Upper lobe of left lung (tissue), 6 donors: ENCODE measurements at regions not wholly inside any gene's neighbourhood (a gene's known extent, or its start where the extent isn't known, plus 50 kb on each side); places are given as distances from the start of the nearest gene placed in this dataset.

ENCODE experiments used
- ATAC-seq, 2 donors: fragments of 200-7000 bp; cut with Tn5 transposase; one replicate each; pipeline ENCODE4 v1.9.1; 2022; ENCODE audit warnings: mild to moderate bottlenecking in 2 of 2, moderate library complexity in 2 of 2; ENCODE audit not compliant: low FRiP score in 2 of 2
- DNase-seq, 2 donors: peaks; one replicate each; pipeline ENCODE4 v3.0.0-alpha.2; 2019 to 2020
- H3K27ac ChIP-seq, 4 donors: fragments of 200-600 bp; sonication (generic); one replicate each; pipeline ENCODE4 v1.5.1; 2016 to 2019
- H3K27me3 ChIP-seq, 4 donors: fragments of 200-600 bp; sonication (generic); one replicate each; pipeline ENCODE4 v1.5.1; 2017 to 2019
- H3K36me3 ChIP-seq, 4 donors: fragments of 200-600 bp; sonication (generic); one replicate each; pipeline ENCODE4 v1.5.1; 2016 to 2019
- H3K4me1 ChIP-seq, 4 donors: fragments of 200-600 bp; sonication (generic); one replicate each; pipeline ENCODE4 v1.5.1; 2018 to 2019
- H3K4me3 ChIP-seq, 4 donors: fragments of 200-600 bp; sonication (generic); one replicate each; pipeline ENCODE4 v1.5.1; 2017 to 2019; ENCODE audit warnings: mild to moderate bottlenecking in 2 of 4, moderate library complexity in 1 of 4
- H3K9me3 ChIP-seq, 4 donors: fragments of 200-600 bp; sonication (generic); one replicate each; pipeline ENCODE4 v1.5.1; 2018 to 2019
- CTCF ChIP-seq, 6 experiments: fragments of 450-650 bp in 4 of 6; fragments of 200-600 bp in 2 of 6; sonication (generic) in 2 of 6; IDR thresholded peaks; one replicate each; pipeline ENCODE4 v1.5.1; 2016 to 2019; ENCODE audit warnings: antibody characterized with exemption in 6 of 6
- EP300 ChIP-seq, 4 donors: sonication (generic); formaldehyde crosslinking; IDR thresholded peaks; one replicate each; pipeline ENCODE4 v1.5.1; 2017; ENCODE audit warnings: antibody characterized with exemption in 4 of 4, control low read depth in 2 of 4
- POLR2A ChIP-seq, 4 donors: fragments of 450-650 bp; IDR thresholded peaks; one replicate each; pipeline ENCODE4 v1.5.1; 2016 to 2017; ENCODE audit warnings: antibody characterized with exemption in 4 of 4, mild to moderate bottlenecking in 2 of 4
- POLR2AphosphoS5 ChIP-seq, 2 donors: sonication (generic); formaldehyde crosslinking; IDR thresholded peaks; one replicate each; pipeline ENCODE4 v1.5.1; 2017; ENCODE audit warnings: antibody characterized with exemption in 2 of 2
- WGBS, 2 donors: methylation state at CpG; one replicate each; pipeline ENCODE4 v1.1.5; 2017 to 2018; 5-methylcytosine and 5-hydroxymethylcytosine counted together
- donor health status: DM: no; HTN: no; CAD: no; lungs with moderate emphysema.
- donor health status: DM: no; HTN: yes; CAD: no; lungs with severe emphysema.

GRCh38 chrX:130516123-130516522, 114.3 kb downstream of the RBMX2 start:
- Histone ChIP-seq H3K4me3 (no peak overlapping the region), H3K27ac (no peak overlapping the region), H3K36me3 (no peaks in the 10 kb centered on the region), H3K27me3 (no peaks in the 10 kb centered on the region), H3K9me3 (no peaks in the 10 kb centered on the region), H3K4me1 (no peaks in the 10 kb centered on the region)
- TF ChIP-seq POLR2AphosphoS5 (IDR thresholded peaks at IDR 0.05) = no peak
- no peak for TF ChIP-seq POLR2A (IDR thresholded peaks at IDR 0.05)
- no peak for TF ChIP-seq EP300 (IDR thresholded peaks at IDR 0.05)
- TF ChIP-seq CTCF (IDR thresholded peaks at IDR 0.05) = no peak
- ATAC-seq (no peak), DNase-seq (no peak)
- 83 to 84% methylated on average over 1 of the region's 1 CpG for WGBS, 2 donors

DNA sequence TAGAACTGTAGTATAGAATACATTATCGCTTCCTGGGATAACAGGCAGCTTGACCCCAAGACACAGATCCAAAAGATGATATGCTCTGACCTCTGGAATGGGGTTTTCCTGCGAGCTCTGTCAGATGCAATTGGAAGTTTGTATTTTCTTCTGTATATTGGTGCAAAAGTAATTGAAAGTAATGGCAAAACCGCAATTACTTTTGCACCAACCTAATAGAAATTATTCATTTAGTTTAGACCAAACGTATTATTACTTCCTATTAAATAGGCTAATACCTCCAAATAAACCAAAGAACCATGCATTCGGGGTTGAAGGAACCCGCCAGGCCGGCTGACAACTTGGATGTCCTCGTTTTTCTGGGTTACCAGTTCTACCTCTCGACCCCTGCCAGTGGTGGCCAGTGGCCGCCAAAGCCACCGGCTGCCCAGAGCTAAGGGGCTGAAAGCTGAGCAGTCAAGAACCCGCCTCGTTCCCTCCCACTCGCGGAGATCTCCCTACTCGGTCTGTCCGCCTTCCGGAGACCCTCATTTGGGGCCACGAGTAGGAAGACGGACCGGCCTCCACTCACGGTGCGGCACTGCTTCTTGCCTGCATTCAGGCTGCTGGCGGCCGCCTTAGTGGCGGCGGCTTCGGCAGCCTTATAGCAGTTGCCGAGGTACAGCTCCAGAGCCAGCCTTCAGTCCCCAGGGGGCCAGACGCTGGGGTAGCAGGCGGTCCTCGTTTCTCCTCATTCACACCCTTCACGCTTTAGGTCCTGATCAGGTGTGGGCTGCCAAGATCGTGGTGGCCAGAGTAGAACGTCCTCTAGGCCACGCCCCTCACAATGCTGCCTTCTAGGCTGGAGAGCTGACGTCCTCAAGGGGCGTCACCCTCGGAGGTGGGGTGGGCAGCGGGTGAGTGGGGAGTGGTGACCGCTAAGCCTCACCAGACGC, 121.9 kb downstream of the RBMX2 start:
- ATAC-seq (peak; percentile 49 to 76), DNase-seq (peak in 1 of 2 donors; percentile 50)
- WGBS, 2 donors = 31 to 42% methylated on average over 18 to 42 of the region's 42 CpGs
- Histone ChIP-seq H3K9me3 (no peaks in the 10 kb centered on the region), H3K4me1 (no peaks in the 10 kb centered on the region), H3K27ac (no peak overlapping the region), H3K27me3 (no peaks in the 10 kb centered on the region), H3K36me3 (no peaks in the 10 kb centered on the region), H3K4me3 (peak overlapping the region in 3 of 4 donors; percentile 9 to 36 (median 29))
- TF ChIP-seq POLR2A (IDR thresholded peaks at IDR 0.05) (no peak), EP300 (IDR thresholded peaks at IDR 0.05) (no peak), POLR2AphosphoS5 (IDR thresholded peaks at IDR 0.05) (no peak)

DNA sequence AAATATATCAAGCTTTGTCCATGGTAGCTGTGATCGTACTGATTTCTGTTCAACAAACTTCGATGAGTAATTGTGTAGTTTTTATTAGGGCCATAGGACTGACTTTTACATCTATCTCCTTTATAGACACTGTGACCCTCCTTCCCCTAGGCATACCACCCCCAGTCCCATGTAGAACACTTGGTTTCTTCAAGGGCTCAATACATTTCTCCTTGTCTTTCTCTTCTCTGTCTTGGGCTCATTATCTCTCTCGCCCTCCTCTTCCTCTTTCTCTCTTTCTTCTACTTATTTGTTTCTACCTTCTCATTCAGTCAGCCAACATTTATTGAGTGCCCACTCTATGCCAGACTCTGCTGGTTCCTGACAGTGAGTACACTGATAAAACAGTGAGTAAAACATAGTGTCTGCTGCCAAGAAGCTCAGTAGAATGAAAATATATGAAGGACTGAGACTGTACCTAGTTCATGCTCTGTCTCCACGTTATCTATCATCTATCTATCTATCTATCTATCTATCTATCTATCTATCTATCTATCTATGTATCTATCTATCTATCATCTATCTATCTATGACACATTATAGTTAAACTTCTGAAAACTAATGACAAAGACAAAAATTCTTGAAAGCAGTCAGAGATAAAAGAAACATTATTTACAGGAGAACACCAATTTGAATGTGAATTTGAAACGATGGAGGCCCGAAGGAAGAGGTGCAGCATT, 122.8 kb downstream of the RBMX2 start:
- H3K4me3 ChIP-seq = no peak overlapping the region
- TF ChIP-seq EP300 (IDR thresholded peaks at IDR 0.05) (no peak), POLR2AphosphoS5 (IDR thresholded peaks at IDR 0.05) (no peak), POLR2A (IDR thresholded peaks at IDR 0.05) (no peak), CTCF (IDR thresholded peaks at IDR 0.05) (no peak)
- H3K36me3 ChIP-seq = no peaks in the 10 kb centered on the region
- 72 to 82% methylated on average over 6 of the region's 6 CpGs for whole genome bisulfite sequencing, 2 donors
- DNase-seq (no peak), ATAC-seq (no peak)
- no peaks in the 10 kb centered on the region for H3K9me3 ChIP-seq
- H3K27me3 ChIP-seq = no peaks in the 10 kb centered on the region
- no peaks in the 10 kb centered on the region for H3K4me1 ChIP-seq
- no peak overlapping the region for H3K27ac ChIP-seq

GRCh38 chrX:130529531-130529930, 127.7 kb downstream of the RBMX2 start:
- H3K27ac ChIP-seq = no peak overlapping the region
- ATAC-seq = no peak
- no peaks in the 10 kb centered on the region for H3K4me1 ChIP-seq
- TF ChIP-seq POLR2AphosphoS5 (IDR thresholded peaks at IDR 0.05) (no peak), POLR2A (IDR thresholded peaks at IDR 0.05) (no peak), EP300 (IDR thresholded peaks at IDR 0.05) (no peak), CTCF (IDR thresholded peaks at IDR 0.05) (no peak)
- H3K36me3 ChIP-seq = no peaks in the 10 kb centered on the region
- H3K4me3 ChIP-seq = no peak overlapping the region
- WGBS, 2 donors = 94% methylated on average over 3 of the region's 4 CpGs; no CpG with 5 or more reads in 1 of the 2 donors
- no peaks in the 10 kb centered on the region for H3K9me3 ChIP-seq
- DNase-seq = no peak
- no peaks in the 10 kb centered on the region for H3K27me3 ChIP-seq

DNA sequence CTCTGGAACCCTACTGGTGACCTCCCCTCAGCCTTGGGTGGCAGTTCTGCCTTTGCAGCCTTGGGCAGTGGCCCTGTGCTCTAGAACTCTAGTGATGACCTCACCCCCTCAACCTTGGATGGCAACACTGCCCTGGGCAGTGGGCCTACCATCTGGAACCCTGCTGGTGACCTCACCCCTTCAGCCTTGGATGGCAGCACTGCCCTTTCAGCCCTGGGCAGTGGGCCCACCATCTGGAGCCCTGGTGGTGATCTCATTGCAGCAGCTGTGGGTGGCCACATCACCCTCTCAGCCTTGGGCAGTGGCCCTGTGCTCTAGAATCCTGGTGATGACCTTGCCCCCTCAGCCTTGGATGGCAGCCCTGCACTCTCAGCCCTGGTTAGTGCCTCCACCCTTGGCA, 129.3 kb downstream of the RBMX2 start:
- no peak overlapping the region for H3K27ac ChIP-seq
- peak in 1 of 2 donors; percentile 19 for ATAC-seq

More for the DNA sequence above, 129.3 kb downstream of the RBMX2 start:
- H3K4me1 ChIP-seq = no peaks in the 10 kb centered on the region
- no peaks in the 10 kb centered on the region for H3K9me3 ChIP-seq
- no peak for TF ChIP-seq EP300 (IDR thresholded peaks at IDR 0.05)
- no peak for TF ChIP-seq CTCF (IDR thresholded peaks at IDR 0.05)
- TF ChIP-seq POLR2A (IDR thresholded peaks at IDR 0.05) = no peak
- TF ChIP-seq POLR2AphosphoS5 (IDR thresholded peaks at IDR 0.05) = no peak
- H3K27me3 ChIP-seq = no peaks in the 10 kb centered on the region
- no peak overlapping the region for H3K4me3 ChIP-seq
- DNase-seq = no peak
- no peaks in the 10 kb centered on the region for H3K36me3 ChIP-seq
